ENCODE measurements at regions not wholly inside any gene's neighbourhood (a gene's known extent, or its start where the extent isn't known, plus 50 kb on each side); places are given as distances from the start of the nearest gene placed in this dataset.

- H3K4me3 ChIP-seq (replicated peaks; ENCODE audit: low read depth, low read length) = no peak overlapping the region
- DNase-seq (ENCODE audit: extremely low read depth, low read depth) = no peak
- TF ChIP-seq, protein P1, sequence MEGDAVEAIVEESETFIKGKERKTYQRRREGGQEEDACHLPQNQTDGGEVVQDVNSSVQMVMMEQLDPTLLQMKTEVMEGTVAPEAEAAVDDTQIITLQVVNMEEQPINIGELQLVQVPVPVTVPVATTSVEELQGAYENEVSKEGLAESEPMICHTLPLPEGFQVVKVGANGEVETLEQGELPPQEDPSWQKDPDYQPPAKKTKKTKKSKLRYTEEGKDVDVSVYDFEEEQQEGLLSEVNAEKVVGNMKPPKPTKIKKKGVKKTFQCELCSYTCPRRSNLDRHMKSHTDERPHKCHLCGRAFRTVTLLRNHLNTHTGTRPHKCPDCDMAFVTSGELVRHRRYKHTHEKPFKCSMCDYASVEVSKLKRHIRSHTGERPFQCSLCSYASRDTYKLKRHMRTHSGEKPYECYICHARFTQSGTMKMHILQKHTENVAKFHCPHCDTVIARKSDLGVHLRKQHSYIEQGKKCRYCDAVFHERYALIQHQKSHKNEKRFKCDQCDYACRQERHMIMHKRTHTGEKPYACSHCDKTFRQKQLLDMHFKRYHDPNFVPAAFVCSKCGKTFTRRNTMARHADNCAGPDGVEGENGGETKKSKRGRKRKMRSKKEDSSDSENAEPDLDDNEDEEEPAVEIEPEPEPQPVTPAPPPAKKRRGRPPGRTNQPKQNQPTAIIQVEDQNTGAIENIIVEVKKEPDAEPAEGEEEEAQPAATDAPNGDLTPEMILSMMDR (IDR thresholded peaks at IDR 0.05; ENCODE audit: low read depth, low read length, missing control alignments) = no peak
Observed at GRCh38 chr10:21055339-21056135, 158.4 kb upstream of the NEBL start.

GRCh38 chr10:21053953-21054690 lies 157.0 kb upstream of the NEBL start:
- TF ChIP-seq, protein P1 (IDR thresholded peaks at IDR 0.05; ENCODE audit: low read depth, low read length, missing control alignments) = no peak
- no peak for DNase-seq (ENCODE audit: extremely low read depth, low read depth)

GRCh38 chr10:21052709-21053104 lies 155.6 kb upstream of the NEBL start:
- H3K4me3 ChIP-seq (replicated peaks; ENCODE audit: low read depth, low read length) = no peak overlapping the region
- TF ChIP-seq, protein P1 (IDR thresholded peaks at IDR 0.05; ENCODE audit: low read depth, low read length, missing control alignments) = no peak
- no peak for DNase-seq (ENCODE audit: extremely low read depth, low read depth)

More at GRCh38 chr10:21053953-21054690, 157.0 kb upstream of the NEBL start:
- H3K4me3 ChIP-seq (replicated peaks; ENCODE audit: low read depth, low read length) = no peak overlapping the region

- no peak for DNase-seq (ENCODE audit: extremely low read depth, low read depth)
- H3K4me3 ChIP-seq (replicated peaks; ENCODE audit: low read depth, low read length) = no peak overlapping the region
- TF ChIP-seq, protein P1 (IDR thresholded peaks at IDR 0.05; ENCODE audit: low read depth, low read length, missing control alignments) = no peak
Observed at GRCh38 chr10:21052072-21052708, 155.1 kb upstream of the NEBL start.

DNA sequence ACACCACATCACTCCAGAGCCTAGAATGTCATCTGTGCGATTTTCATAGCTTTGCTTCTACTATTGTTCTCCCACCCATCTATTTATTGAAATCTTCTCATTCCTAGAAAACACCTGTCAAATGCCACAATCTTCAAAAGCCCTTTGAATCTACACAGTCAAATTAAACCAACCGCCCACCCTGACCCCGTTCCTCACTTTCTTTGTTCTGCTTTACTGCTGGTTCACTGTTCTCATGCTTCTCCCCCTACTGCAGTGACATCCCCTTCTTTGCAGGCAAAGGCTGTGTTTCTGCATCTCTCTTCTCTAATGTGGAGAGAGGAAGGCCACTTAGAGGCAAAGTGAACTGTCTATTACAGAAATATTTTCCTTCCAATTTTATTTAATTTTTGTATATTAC lies 152.4 kb upstream of the NEBL start:
- no peak overlapping the region for H3K4me3 ChIP-seq (replicated peaks; ENCODE audit: low read depth, low read length)
- DNase-seq (ENCODE audit: extremely low read depth, low read depth) = no peak
- TF ChIP-seq, protein P1 (IDR thresholded peaks at IDR 0.05; ENCODE audit: low read depth, low read length, missing control alignments) = no peak

- H3K4me3 ChIP-seq (replicated peaks; ENCODE audit: low read depth, low read length) = no peak overlapping the region
- TF ChIP-seq, protein P1 (IDR thresholded peaks at IDR 0.05; ENCODE audit: low read depth, low read length, missing control alignments) = no peak
- DNase-seq (ENCODE audit: extremely low read depth, low read depth) = no peak
Observed at GRCh38 chr10:21048068-21048467, 151.0 kb upstream of the NEBL start.

All from HFF-Myc (cell line).